Medulla oblongata (tissue), 1 donor: ENCODE measurements at regions not wholly inside any gene's neighbourhood (a gene's known extent, or its start where the extent isn't known, plus 50 kb on each side); places are given as distances from the start of the nearest gene placed in this dataset.

Experiments
- DNase-seq: peaks from one replicate; pipeline ENCODE4 v3.0.0-alpha.2; 2015; ENCODE audit errors: extremely low spot score

DNA sequence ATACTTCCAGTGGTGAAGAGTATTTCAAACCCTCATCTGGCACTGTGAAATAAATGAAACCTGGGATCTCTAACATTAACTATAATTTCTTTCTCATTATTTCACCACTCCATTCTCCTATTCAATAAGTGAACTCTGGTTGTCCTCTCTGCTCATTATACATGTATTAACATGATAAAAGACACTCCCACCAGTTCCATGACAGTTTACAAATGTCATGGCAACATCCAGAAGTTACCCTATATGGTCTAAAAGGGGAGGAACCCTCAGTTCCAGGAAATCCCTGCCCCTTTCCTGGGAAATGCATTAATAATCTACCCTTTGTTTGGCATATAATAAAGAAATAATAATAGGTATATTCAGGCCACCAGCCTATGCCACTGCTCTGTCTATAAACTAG is 62.7 kb upstream of the BRINP3 start:
- DNase-seq = no peak

DNA sequence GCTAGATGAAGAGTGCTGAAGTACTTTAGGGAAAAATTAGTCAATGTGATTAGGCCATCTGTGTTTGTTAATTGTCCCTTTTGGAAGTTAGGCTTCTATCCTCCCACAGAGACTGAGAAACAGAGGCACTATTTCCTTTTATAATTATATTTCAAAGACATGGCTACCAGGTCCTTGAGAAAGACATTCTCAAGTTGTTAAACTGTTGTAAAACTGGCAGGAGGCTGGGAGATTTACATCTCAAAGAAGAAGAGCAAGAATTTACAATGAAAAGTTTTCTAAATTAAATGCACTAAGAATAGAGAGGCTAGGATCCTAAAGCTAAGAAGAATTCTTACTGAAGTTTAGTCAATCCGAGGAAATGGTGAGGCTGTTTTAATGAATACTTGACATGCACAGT is 74.0 kb upstream of the BRINP3 start:
- DNase-seq = no peak

DNA sequence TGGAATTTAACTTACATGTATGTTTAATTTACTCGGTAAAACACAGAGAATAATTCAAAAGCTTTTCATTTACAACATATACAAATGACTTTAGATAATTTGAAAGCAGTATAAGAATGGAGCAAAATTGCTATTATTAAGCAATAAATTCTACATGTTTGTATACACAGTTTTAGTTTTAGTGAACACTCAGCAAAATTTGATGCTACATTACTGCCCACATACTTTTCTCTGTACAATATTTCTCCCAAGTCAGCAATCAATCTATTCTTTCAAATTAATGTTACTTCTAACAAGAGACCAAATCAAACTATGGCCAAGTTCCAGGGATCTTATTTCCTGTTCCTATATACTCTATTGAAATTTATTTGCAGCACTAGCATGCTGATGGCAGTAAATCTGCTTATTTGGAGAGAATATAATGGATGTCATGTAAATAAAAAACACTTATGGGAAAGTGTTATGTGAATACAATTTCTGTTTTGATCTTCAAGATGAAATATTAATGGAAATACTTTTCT is 82.6 kb upstream of the BRINP3 start:
- no peak for DNase-seq

DNA sequence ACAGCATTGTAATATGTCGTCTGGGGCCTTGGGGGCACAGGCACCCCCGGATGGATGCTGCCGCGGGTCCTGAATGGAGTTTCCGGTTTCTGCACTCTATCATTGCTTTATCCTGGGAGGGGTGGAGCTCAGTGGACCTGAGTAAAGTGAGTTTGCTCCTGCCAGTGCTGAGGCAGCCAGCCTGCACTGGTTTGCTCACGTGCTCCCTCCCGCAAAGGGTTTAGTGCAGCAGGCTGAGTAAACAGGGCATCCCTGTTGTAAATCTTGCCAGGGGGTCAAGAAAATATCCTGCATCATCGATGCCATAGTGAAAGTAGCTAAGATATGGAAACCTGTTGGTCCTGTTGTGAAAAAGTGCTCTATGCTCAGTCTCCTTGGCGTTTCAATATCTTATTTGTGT is 85.6 kb upstream of the BRINP3 start:
- no peak for DNase-seq

DNA sequence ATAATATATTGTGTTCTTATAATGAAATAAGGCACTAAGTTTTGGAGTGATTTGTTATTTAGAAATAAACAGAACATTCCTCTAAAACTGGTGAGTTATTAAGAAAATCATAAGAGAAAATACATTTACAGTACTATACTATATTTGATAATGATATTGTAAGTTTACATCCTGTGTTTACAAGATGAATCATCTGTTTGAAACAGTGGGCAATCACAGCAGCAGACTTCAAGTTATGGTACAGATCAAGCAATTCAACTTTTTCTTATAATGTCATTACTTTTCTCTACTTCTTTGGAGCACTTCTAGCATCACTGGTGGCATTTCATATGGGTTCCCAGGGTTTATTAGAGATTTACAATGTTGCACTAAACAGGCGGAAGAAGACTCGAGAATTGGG is 86.5 kb upstream of the BRINP3 start:
- DNase-seq = no peak

DNA sequence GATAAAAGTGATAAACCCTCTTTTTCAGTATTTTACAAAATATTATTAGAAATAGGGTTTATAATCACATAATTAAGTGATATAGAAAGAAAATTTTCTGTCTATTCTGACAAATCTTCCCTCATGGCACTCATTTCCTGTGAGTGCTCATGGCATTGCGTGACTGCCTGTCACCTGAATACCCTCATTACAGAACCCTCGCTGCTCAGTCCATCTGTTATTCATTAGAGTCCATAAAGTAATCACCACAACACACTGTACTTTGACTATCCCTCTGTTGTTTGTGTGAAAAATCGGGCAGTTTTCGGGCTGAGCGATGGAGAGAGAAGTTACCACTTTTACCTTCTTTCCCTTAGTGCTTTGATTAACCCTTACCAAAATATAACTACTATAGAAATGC is 100.4 kb upstream of the BRINP3 start:
- peak; percentile 4 for DNase-seq

DNA sequence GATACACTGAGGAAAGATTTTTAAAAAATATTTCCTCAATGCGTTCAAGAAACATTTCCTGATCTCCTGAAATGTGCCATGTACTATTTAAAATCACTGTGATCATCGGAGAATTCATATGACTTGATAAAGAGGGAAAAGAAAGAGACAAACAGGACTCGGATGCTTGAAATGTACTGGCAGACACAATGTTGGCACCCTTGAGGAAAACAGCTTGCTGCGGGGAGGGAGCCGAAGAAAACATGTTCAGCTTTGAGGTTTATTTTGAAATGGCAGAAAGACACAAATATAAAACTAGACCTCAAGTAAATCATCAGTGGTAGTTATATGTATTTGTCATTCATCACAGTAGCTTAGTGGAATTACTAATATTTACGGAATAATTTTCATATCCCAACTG is 100.9 kb upstream of the BRINP3 start:
- DNase-seq = peak; percentile 7

DNA sequence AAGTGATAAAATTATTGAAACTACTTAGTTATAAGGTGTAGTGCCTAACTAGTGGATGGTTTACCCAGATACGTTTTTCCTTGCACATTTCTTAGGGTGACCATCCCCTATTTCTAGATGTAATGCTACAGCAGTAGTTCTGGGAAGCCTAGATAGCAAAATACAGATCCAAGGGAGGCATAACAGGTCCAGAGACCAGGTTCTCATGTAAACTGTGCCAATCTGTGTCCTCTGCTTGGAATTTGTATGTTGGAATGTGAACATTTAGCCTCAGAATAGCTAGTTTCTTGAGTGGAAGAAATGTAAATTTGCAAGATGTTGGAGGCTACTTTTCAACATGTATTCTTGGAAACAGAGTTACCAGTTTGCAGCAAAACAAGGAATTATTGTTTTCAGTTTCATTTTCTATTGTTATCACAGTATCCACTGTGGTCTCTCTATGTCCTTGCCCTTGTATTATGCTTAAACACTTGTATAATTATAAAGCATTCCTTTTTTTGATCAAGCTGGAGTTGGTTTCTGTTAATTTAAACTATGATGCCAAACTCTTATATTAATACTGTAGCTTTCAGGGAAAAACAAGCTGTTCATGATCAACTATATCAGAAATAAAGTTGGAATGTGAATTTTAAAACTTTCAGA is 102.0 kb upstream of the BRINP3 start:
- DNase-seq = peak; percentile 17

DNA sequence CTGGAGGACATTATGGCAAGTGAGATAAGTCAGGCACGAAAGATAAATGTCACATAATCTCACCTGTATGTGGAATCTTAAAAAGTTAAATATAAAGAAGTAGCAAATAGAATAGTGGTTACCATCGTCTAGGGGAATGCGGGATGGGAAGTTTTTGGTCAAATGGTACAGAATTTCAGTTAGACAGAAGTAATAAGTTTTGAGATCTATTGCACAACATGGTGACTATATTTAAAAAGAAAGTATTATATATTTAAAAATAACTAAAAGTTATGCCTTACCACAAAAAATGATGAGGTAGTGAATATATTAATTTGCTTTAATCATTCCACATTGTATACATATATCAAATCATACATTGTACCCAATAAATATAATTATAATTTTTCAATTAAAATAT is 106.2 kb upstream of the BRINP3 start:
- no peak for DNase-seq

DNA sequence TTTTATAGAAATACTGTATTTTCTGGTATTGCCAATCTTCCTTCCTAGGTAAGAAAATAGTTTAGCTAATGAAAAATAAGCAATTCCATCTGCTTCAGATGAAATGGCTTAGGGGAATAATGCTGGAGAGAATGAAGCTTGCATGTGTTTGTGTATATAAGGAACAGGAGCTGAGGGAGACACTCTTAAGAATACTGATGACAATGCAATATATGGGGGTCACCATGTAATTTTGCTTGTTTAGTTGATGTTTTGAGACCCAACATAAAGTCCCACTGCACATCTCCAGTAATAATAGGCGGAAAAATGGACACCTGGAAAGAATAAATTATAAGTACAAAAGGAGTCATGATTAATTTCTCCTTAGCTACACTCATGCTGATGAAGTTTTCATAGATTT is 110.8 kb upstream of the BRINP3 start:
- DNase-seq = no peak

DNA sequence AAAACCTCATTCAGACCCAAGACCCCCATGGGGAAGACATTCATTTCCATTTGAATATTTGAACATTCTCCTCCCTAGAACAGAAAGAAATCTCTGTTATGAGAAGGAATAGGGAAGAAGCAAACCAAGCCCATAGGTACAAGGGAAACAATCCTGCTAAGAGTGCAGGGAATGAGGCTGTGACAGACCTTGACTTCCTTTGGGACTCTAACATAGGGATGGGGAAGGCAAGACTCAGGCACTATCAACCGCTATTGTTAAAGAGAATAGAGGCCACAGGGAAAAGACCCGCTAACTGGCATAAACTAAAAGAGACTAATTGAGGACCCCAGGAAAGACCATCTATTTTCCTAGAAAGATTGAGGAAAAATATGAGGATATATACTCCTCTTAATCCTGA is 117.8 kb upstream of the BRINP3 start:
- no peak for DNase-seq

DNA sequence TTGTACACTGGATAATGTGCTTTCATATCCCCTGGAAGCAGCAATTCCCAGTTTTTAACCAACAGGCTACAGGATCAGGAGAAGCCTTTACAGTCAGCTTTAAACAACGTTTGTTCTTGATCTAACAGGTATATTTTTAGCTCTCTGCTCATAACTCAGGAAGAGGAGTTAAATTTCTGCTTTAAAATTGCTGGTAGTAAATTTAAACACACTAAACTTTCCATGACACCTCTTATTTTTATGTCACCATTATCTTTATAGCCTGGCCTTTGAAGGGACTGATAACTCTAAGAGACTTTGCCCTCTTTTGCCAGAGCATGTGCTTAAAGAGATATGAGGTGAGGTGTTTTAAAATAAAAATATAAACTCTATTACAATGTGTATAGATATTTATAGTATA is 119.6 kb upstream of the BRINP3 start:
- no peak for DNase-seq

DNA sequence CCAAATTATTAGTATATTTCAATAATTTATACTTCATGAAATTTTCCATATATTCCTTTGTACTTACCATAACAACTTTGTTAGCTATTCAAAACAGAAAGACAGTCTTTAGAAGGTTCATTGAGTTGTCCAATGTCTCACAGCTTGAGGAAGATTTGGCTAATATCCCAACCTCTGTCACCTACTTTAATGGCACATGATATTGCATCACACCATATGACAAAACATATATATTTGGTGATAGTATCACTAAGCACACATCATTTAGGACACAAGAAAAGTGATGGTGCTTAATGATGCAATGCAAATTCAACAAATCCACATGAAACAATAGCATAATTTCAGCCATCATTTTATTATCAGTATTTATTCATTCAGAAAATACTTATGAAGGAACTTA is 122.0 kb upstream of the BRINP3 start:
- DNase-seq = no peak

DNA sequence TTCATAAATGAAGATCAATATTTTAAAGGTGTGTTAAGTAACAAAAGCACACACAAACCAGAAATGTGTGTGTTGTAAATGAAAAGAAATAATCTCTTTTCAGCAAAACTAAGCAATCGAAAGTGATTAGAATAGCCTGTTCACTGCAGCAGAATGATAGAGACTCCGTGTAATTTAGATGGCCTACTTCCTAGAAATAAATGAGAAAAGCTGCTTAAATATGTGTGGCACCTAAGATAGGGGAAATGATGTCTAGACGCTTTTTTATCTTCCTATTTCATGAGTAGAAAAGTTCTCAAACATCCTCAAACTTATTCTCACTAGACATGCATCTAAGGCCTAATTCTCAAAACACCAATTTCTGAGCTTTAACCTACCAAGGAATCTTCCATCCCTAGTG is 124.7 kb upstream of the BRINP3 start:
- DNase-seq = no peak

DNA sequence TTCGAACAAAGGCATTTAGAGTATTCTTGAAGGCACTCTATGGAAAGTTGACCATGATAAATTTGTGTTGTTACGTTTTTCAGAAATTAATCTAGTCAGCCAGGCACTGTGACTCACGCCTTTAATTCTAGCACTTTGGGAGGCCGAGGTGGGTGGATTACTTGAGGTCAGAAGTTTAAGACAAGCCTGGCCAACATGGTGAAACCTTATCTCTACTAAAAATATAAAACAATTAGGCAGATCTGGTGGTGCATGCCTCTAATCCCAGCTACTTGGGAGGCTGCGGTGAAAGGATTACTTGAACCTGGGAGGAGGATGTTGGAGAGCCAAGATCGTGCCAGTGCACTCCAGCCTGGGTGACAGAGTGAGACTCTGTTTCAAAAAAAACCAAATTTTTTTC is 130.6 kb upstream of the BRINP3 start:
- no peak for DNase-seq

DNA sequence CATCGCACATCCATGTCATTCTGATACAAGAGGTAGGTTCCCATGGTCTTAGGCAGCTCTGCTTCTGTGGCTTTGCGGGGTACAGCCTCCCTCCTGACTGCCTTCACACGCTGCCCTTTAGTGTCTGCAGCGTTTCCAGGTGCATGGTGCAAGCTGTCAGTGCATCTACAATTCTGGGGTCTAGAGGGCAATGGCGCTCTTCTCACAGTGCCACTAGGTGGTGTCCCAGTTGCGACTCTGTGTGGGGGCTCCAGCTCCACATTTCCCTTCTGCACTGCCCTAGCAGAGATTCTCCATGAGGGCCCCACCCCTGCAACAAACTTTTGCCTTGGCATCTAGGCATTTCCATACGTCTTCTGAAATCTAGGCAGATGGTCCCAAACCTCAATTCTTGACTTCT is 138.2 kb upstream of the BRINP3 start:
- DNase-seq = no peak

DNA sequence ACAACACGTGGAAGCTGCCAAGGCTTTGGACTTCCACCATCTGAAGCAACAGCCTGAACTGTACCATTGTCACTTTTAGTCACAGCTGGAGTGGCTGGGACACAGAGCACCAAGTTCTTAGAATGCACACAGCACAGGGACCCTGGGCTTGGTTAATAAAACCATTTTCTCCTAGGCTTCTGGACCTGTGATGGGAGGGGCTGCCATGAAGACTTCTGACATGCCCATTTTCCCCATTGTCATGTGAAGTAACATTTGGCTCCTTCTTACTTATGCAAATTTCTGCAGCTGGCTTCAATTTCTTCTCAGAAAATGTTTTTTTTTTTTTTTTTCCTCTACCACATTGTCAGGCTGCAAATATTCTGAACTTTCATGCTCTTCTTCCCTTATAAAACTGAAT is 138.6 kb upstream of the BRINP3 start:
- DNase-seq = no peak

DNA sequence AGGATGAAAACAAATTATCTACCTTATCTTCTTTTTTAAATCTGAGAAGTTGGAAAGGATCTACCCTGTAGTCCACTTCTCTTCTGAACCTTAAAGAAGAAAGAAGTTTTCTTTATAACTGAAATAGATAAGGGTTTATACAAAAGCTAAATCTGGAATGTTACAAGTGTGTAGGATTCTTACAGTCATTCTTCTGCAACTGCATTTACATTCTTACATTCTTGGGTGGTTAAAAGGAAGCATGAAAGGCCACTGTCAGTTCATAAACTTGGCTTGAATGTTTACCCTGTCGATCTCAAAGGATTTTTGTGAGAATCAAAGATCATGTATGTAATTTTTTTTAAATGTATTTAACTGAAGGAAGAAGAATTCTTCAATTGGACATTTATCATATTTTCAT is 142.1 kb upstream of the BRINP3 start:
- DNase-seq = no peak

DNA sequence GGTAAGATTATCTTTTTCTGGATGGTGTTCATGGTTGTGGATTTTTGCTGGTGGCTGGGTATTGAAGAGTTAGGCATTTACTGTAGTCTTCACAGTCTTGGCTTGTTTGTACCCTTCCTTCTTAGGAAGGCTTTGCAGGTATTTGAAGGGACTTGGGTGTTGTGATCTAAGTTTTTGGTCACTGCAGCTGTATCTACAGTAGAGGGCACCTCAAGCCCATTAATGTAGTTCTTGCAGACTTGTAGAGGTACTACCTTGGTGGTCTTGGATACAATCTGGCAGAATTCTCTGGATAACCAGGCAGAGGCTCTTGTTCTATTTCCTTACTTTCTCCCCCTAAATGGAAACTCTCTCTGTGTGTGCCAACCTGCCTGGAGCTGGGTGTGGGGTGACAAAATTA is 155.8 kb upstream of the BRINP3 start:
- DNase-seq = no peak

DNA sequence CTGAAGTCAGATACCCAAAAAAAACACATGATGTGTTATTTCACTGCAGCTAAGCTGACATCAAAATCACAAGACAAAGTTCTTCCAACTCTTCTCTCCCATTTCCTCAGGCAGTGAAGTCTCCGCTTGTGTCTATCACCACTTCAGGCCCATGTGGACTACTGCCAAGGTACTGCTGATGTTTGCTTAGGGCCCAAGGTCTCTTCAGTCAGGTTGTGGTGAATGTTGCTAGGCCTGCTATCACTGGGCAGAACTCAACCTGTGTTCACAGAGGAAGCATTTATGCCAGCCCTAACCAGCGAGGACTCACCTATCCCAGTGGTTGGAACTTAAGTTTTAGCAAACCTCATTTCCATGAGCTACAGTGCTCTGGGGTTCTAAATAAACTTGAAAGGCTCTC is 156.5 kb upstream of the BRINP3 start:
- no peak for DNase-seq

DNA sequence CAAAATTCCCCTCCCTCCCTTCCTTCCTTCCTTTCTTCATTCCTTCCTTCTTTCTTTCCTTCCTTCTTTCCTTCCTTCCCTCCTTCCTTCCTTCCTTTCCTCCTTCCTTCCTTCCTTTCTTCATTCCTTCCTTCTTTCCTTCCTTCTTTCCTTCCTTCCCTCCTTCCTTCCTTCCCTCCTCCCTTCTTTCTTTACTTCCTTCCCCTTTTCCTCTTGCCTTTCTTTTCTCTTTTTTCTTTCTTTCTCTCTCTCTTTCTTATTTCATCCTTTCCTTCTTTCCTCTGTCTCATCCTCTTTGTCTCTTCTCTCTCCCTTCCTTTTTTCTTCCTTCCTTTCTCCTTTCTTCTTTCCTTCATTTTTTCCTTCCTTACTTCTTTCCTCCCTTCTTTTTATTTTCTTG is 171.9 kb upstream of the BRINP3 start:
- no peak for DNase-seq

DNA sequence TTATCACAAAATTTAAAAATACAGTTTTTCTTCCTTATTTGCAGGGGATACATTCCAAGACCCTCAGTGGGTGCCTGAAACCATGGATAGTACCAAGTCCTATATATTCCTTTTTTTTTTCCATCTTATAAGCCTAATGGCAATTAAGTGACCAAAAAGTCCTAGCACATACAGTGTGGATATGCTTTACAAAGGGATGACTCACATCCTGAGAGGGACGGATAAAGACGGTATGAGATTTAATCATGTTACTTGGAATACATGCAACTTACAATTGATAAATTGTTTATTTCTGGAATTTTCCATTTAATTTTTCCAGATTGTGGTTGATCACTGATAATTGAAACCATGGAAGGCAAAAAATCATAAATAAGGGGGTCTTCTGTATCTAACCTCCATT is 181.2 kb upstream of the BRINP3 start:
- no peak for DNase-seq

DNA sequence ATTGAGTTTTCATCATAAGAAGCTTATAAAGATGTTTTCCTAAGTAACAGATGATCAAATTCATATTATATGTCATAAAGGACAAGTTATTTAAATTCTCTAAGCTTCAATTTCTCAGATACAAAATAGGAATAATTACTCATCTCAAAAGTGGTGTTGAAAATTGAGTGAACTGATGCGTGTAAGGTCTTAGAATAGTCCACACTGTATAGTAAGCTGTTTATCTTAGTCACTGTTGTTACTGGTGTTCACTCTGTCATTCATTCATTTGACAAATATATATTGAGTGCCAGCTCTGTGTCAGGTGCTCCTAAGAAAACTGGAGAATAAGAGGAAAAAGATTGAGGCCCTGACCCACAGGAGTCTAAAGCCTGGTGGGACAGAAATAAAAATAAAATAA is 186.3 kb upstream of the BRINP3 start:
- DNase-seq = no peak

DNA sequence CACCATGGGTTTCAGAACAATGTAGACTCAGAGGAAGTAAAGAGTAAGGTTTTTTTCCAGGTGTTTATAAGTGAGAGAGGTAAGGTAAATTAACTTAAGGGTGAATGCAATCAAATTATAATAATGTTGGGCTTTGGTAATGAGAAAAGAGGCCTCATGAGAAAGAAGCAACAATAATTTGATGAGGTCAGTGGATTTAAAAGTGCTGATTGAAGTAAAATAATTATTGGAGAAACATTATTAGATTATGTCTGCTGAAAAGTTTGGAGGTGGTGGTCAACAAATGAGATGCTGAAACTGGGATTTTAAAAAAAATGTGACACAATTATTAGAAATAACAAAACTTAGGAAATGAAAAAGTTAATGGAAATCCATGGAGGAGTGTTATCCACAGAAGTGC is 187.4 kb upstream of the BRINP3 start:
- DNase-seq = no peak
